Endothelial cell (in vitro differentiated cells): ENCODE measurements at regions not wholly inside any gene's neighbourhood (a gene's known extent, or its start where the extent isn't known, plus 50 kb on each side); places are given as distances from the start of the nearest gene placed in this dataset.
"Not testable (repeated sequence)": the region's sequence is repeated elsewhere in the genome, so short reads cannot be mapped to it uniquely, and the experiment has no call there.

Experiments used
- DNase-seq: peaks from one replicate; pipeline ENCODE4 v3.0.0; 2021; ENCODE audit warnings: low spot score
- H3K27ac Mint-ChIP-seq: one replicate; pipeline ENCODE4 v1.8.0; 2021; ENCODE audit warnings: mixed read lengths, inconsistent platforms; ENCODE audit not compliant: unreplicated experiment
- H3K27me3 Mint-ChIP-seq: one replicate; pipeline ENCODE4 v1.8.0; 2021; ENCODE audit warnings: mild to moderate bottlenecking, moderate library complexity, mixed read lengths, inconsistent platforms; ENCODE audit not compliant: unreplicated experiment
- H3K36me3 Mint-ChIP-seq: one replicate; pipeline ENCODE4 v1.8.0; 2021; ENCODE audit warnings: mild to moderate bottlenecking, low read depth, mixed read lengths, inconsistent platforms; ENCODE audit not compliant: unreplicated experiment
- H3K4me1 Mint-ChIP-seq: one replicate; pipeline ENCODE4 v1.8.0; 2021; ENCODE audit warnings: mild to moderate bottlenecking, mixed read lengths, inconsistent platforms; ENCODE audit not compliant: unreplicated experiment
- H3K4me3 Mint-ChIP-seq: one replicate; pipeline ENCODE4 v1.8.0; 2021; ENCODE audit warnings: mild to moderate bottlenecking, mixed read lengths, inconsistent platforms; ENCODE audit not compliant: unreplicated experiment
- H3K9me3 Mint-ChIP-seq: one replicate; pipeline ENCODE4 v1.8.0; 2021; ENCODE audit warnings: mixed read lengths, inconsistent platforms; ENCODE audit not compliant: unreplicated experiment

GRCh38 chr16:29267891-29268290 lies 138.6 kb downstream of the NPIPB11 start:
- DNase-seq, H3K4me3 Mint-ChIP-seq, H3K27me3 Mint-ChIP-seq, H3K9me3 Mint-ChIP-seq, H3K36me3 Mint-ChIP-seq, H3K27ac Mint-ChIP-seq, H3K4me1 Mint-ChIP-seq: not testable (repeated sequence)

GRCh38 chr16:29267055-29267619 lies 139.4 kb downstream of the NPIPB11 start:
- not testable (repeated sequence) for DNase-seq, H3K27me3 Mint-ChIP-seq, H3K36me3 Mint-ChIP-seq, H3K4me1 Mint-ChIP-seq, H3K27ac Mint-ChIP-seq, H3K4me3 Mint-ChIP-seq, H3K9me3 Mint-ChIP-seq

GRCh38 chr16:29266612-29267011 lies 139.9 kb downstream of the NPIPB11 start:
- not testable (repeated sequence) for H3K4me3 Mint-ChIP-seq, H3K9me3 Mint-ChIP-seq, H3K36me3 Mint-ChIP-seq, H3K27ac Mint-ChIP-seq, H3K27me3 Mint-ChIP-seq, DNase-seq, H3K4me1 Mint-ChIP-seq

- DNase-seq, H3K4me1 Mint-ChIP-seq, H3K36me3 Mint-ChIP-seq, H3K27ac Mint-ChIP-seq, H3K9me3 Mint-ChIP-seq, H3K27me3 Mint-ChIP-seq, H3K4me3 Mint-ChIP-seq: not testable (repeated sequence)
Observed at GRCh38 chr16:29265255-29265853, 141.2 kb downstream of the NPIPB11 start.

- H3K9me3 Mint-ChIP-seq, H3K4me3 Mint-ChIP-seq, H3K27ac Mint-ChIP-seq, H3K27me3 Mint-ChIP-seq, DNase-seq, H3K4me1 Mint-ChIP-seq, H3K36me3 Mint-ChIP-seq: not testable (repeated sequence)
Observed at GRCh38 chr16:29264080-29264837, 142.3 kb downstream of the NPIPB11 start.

GRCh38 chr16:29262725-29263124 lies 143.8 kb downstream of the NPIPB11 start:
- not testable (repeated sequence) for H3K9me3 Mint-ChIP-seq, H3K27ac Mint-ChIP-seq, H3K27me3 Mint-ChIP-seq, H3K36me3 Mint-ChIP-seq, DNase-seq, H3K4me1 Mint-ChIP-seq, H3K4me3 Mint-ChIP-seq

- H3K4me3 Mint-ChIP-seq, H3K27me3 Mint-ChIP-seq, DNase-seq, H3K27ac Mint-ChIP-seq, H3K4me1 Mint-ChIP-seq, H3K9me3 Mint-ChIP-seq, H3K36me3 Mint-ChIP-seq: not testable (repeated sequence)
Observed at GRCh38 chr16:29261427-29262248, 144.9 kb downstream of the NPIPB11 start.

- not testable (repeated sequence) for H3K4me1 Mint-ChIP-seq, H3K27me3 Mint-ChIP-seq, H3K9me3 Mint-ChIP-seq, H3K27ac Mint-ChIP-seq, DNase-seq, H3K36me3 Mint-ChIP-seq, H3K4me3 Mint-ChIP-seq
Observed at GRCh38 chr16:29260683-29261426, 145.7 kb downstream of the NPIPB11 start.

GRCh38 chr16:29259635-29260457 lies 146.7 kb downstream of the NPIPB11 start:
- not testable (repeated sequence) for H3K27me3 Mint-ChIP-seq, H3K4me3 Mint-ChIP-seq, H3K9me3 Mint-ChIP-seq, DNase-seq, H3K27ac Mint-ChIP-seq, H3K36me3 Mint-ChIP-seq
- H3K4me1 Mint-ChIP-seq: peaks cover 11% of the 10 kb centered on the region

GRCh38 chr16:29258946-29259634 lies 147.4 kb downstream of the NPIPB11 start:
- H3K36me3 Mint-ChIP-seq, H3K9me3 Mint-ChIP-seq, H3K27me3 Mint-ChIP-seq, DNase-seq, H3K4me3 Mint-ChIP-seq, H3K27ac Mint-ChIP-seq: not testable (repeated sequence)
- H3K4me1 Mint-ChIP-seq: peaks cover 15% of the 10 kb centered on the region
